Right lung (tissue), 2 donors: ENCODE measurements at regions not wholly inside any gene's neighbourhood (a gene's known extent, or its start where the extent isn't known, plus 50 kb on each side); places are given as distances from the start of the nearest gene placed in this dataset.
A peak's percentile ranks its signal among the peaks of the same experiment; 100 is the strongest.

Experiments
- DNase-seq, 2 donors: peaks; one replicate each; pipeline ENCODE4 v3.0.0-alpha.2; 2013

GRCh38 chr15:73001840-73002239 lies 50.4 kb upstream of the NEO1 start:
- no peak for DNase-seq

- DNase-seq = no peak
These were observed 52.0 kb upstream of the NEO1 start for GRCh38 chr15:73000293-73000692.

GRCh38 chr15:72999586-72999985 lies 52.7 kb upstream of the NEO1 start:
- DNase-seq = no peak

GRCh38 chr15:72998681-72999466 lies 53.4 kb upstream of the NEO1 start:
- no peak for DNase-seq

- DNase-seq = no peak
These were observed 54.0 kb upstream of the NEO1 start for GRCh38 chr15:72998226-72998625.

GRCh38 chr15:72995849-72996248 lies 56.4 kb upstream of the NEO1 start:
- no peak for DNase-seq

GRCh38 chr15:72994534-72995177 lies 57.6 kb upstream of the NEO1 start:
- DNase-seq = no peak

GRCh38 chr15:72992841-72993252 lies 59.4 kb upstream of the NEO1 start:
- peak in 1 of 2 donors; percentile 67 for DNase-seq

- no peak for DNase-seq
These were observed 61.2 kb upstream of the NEO1 start for GRCh38 chr15:72991026-72991425.

- no peak for DNase-seq
These were observed 68.3 kb upstream of the NEO1 start for GRCh38 chr15:72983801-72984545.

- DNase-seq = no peak
These were observed 69.5 kb upstream of the NEO1 start for GRCh38 chr15:72982714-72983113.

GRCh38 chr15:72980661-72981060 lies 71.6 kb upstream of the NEO1 start:
- DNase-seq = no peak

- DNase-seq = no peak
These were observed 72.5 kb upstream of the NEO1 start for GRCh38 chr15:72979791-72980190.

GRCh38 chr15:72979308-72979707 lies 73.0 kb upstream of the NEO1 start:
- no peak for DNase-seq

- DNase-seq = no peak
These were observed 74.0 kb upstream of the NEO1 start for GRCh38 chr15:72978223-72978622.

- DNase-seq = no peak
These were observed 79.9 kb upstream of the NEO1 start for GRCh38 chr15:72972362-72972761.

- DNase-seq = peak in 1 of 2 donors; percentile 12
These were observed 80.5 kb upstream of the NEO1 start for GRCh38 chr15:72971766-72972165.

GRCh38 chr15:72970933-72971760 lies 81.1 kb upstream of the NEO1 start:
- no peak for DNase-seq

- peak in 1 of 2 donors; percentile 13 for DNase-seq
These were observed 83.7 kb upstream of the NEO1 start for GRCh38 chr15:72968531-72968922.

- DNase-seq = peak; percentile 16 to 27
These were observed 84.3 kb upstream of the NEO1 start for GRCh38 chr15:72967811-72968530.

- DNase-seq = no peak
These were observed 84.9 kb upstream of the NEO1 start for GRCh38 chr15:72967397-72967796.
